OCI-LY3 (cell line): ENCODE measurements at regions not wholly inside any gene's neighbourhood (a gene's known extent, or its start where the extent isn't known, plus 50 kb on each side); places are given as distances from the start of the nearest gene placed in this dataset.

Source experiments
- H2AFZ ChIP-seq: fragments of 200-600, 300-600 bp; shearing (Covaris generic); 2 replicates; pipeline ENCODE4 v1.6.0; 2014; ENCODE audit warnings: antibody characterized with exemption, low read depth, low read length
- H3K27ac ChIP-seq: fragments of 200-600, 300-600 bp; sonication (generic); 2 replicates; pipeline ENCODE4 v1.5.1; 2014; ENCODE audit warnings: mild to moderate bottlenecking, low read length, moderate library complexity, mixed read lengths
- H3K27me3 ChIP-seq: fragments of 200-600, 300-600 bp; sonication (generic); 2 replicates; pipeline ENCODE4 v1.6.1; 2014; ENCODE audit warnings: low read depth, low read length, mixed read lengths
- H3K36me3 ChIP-seq: fragments of 200-600, 300-600 bp; sonication (generic); replicated peaks from 2 replicates; pipeline ENCODE3; 2014; ENCODE audit warnings: low read depth, low read length, mixed read lengths
- H3K4me1 ChIP-seq: fragments of 300-600, 200-600 bp; sonication (generic); 2 replicates; pipeline ENCODE4 v1.6.1; 2014; ENCODE audit warnings: low read length, mixed read lengths
- H3K4me2 ChIP-seq: fragments of 200-600, 300-600 bp; sonication (generic); 2 replicates; pipeline ENCODE4 v1.6.1; 2014; ENCODE audit warnings: low read length, mixed read lengths
- H3K4me3 ChIP-seq: fragments of 300-600, 200-600 bp; sonication (generic); 2 replicates; pipeline ENCODE4 v1.5.1; 2014; ENCODE audit warnings: antibody characterized with exemption, mild to moderate bottlenecking, low read length, moderate library complexity
- H3K79me2 ChIP-seq: fragments of 300-600, 200-600 bp; shearing (Covaris generic); 2 replicates; pipeline ENCODE4 v1.6.1; 2014; ENCODE audit warnings: mild to moderate bottlenecking, low read length, mixed read lengths
- H3K9ac ChIP-seq: fragments of 300-600, 200-600 bp; shearing (Covaris generic); 2 replicates; pipeline ENCODE4 v1.6.0; 2014; ENCODE audit warnings: mild to moderate bottlenecking, low read length, moderate library complexity
- H3K9me3 ChIP-seq: fragments of 200-600, 300-600 bp; shearing (Covaris generic); 2 replicates; pipeline ENCODE4 v1.6.1; 2014; ENCODE audit warnings: low read length, mixed read lengths; ENCODE audit not compliant: insufficient read depth
- H4K20me1 ChIP-seq: fragments of 200-600, 300-600 bp; sonication (generic); 2 replicates; pipeline ENCODE4 v1.6.1; 2016; ENCODE audit warnings: low read length, mixed read lengths; ENCODE audit not compliant: insufficient read depth
- EZH2phosphoT487 ChIP-seq: fragments of 200-600 bp; shearing (Covaris generic); IDR thresholded peaks from 2 replicates; pipeline ENCODE4 v1.6.1; 2018; ENCODE audit warnings: antibody characterized with exemption, mixed run types, low read depth
- TF ChIP-seq, protein P1 (sequence below): fragments of 200-600, 300-600 bp; sonication (generic); IDR thresholded peaks from 2 replicates; pipeline ENCODE4 v1.5.1; 2014; ENCODE audit warnings: antibody characterized with exemption, low read length, low read depth

DNA sequence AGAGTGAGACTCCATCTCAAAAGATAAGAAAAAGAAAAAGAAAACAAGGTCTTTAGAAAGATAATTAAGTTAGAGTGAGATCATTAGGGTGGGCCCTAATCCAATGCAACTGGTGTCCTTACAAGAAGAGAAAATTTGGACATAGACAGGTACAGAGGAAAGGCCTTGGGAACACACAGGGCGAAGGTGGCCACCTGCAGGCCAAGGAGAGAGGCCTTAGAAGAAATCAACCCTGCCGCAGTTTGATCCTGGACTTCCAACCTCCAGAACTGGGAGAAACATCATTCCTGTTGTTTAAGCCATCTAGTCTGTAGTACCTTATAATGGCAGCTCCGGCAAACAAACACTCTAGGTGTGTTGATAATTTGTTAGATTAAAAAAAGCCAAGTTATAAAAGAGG, 491.9 kb downstream of the MED13L start:
- Histone ChIP-seq H3K27me3 (peaks cover 22% of the 10 kb centered on the region), H3K27ac (no peak overlapping the region), H3K36me3 (no peaks in the 10 kb centered on the region), H3K4me1 (no peaks in the 10 kb centered on the region), H3K79me2 (no peaks in the 10 kb centered on the region), H2AFZ (no peak overlapping the region), H4K20me1 (no peaks in the 10 kb centered on the region), H3K9ac (no peak overlapping the region), H3K4me2 (no peak overlapping the region), H3K4me3 (no peak overlapping the region), H3K9me3 (no peaks in the 10 kb centered on the region)
- TF ChIP-seq, protein P1, sequence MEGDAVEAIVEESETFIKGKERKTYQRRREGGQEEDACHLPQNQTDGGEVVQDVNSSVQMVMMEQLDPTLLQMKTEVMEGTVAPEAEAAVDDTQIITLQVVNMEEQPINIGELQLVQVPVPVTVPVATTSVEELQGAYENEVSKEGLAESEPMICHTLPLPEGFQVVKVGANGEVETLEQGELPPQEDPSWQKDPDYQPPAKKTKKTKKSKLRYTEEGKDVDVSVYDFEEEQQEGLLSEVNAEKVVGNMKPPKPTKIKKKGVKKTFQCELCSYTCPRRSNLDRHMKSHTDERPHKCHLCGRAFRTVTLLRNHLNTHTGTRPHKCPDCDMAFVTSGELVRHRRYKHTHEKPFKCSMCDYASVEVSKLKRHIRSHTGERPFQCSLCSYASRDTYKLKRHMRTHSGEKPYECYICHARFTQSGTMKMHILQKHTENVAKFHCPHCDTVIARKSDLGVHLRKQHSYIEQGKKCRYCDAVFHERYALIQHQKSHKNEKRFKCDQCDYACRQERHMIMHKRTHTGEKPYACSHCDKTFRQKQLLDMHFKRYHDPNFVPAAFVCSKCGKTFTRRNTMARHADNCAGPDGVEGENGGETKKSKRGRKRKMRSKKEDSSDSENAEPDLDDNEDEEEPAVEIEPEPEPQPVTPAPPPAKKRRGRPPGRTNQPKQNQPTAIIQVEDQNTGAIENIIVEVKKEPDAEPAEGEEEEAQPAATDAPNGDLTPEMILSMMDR, result no peak
- no peak for TF ChIP-seq EZH2phosphoT487

DNA sequence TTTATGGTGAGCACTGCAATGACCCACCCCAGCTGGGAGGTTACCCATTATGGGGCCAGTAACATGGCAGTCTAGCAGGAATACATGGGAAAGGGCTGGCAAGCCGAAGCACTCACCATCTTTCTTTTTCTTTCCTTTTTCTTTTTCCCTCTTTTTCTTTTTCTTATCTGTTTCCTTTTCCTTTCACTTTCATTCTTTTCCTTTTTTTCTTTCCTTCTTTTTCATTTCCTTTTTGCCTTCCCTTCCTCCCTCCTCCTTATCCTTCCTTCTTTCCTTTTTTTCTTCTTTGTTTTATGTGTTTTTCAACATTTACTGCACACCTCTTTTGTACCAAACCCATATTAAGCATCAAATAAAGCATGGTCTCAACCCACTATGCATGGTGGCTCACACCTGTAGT, 501.1 kb downstream of the MED13L start:
- H2AFZ ChIP-seq, result no peak overlapping the region
- H3K27ac ChIP-seq, result no peak overlapping the region
- H3K27me3 ChIP-seq, result peaks cover 29% of the 10 kb centered on the region
- TF ChIP-seq EZH2phosphoT487, result no peak
- TF ChIP-seq, protein P1, result no peak
- H3K4me1 ChIP-seq, result no peaks in the 10 kb centered on the region
- no peak overlapping the region for H3K4me3 ChIP-seq
- no peak overlapping the region for H3K4me2 ChIP-seq
- no peaks in the 10 kb centered on the region for H3K79me2 ChIP-seq
- no peak overlapping the region for H3K9ac ChIP-seq
- no peaks in the 10 kb centered on the region for H3K9me3 ChIP-seq
- H4K20me1 ChIP-seq, result no peaks in the 10 kb centered on the region
- H3K36me3 ChIP-seq, result no peaks in the 10 kb centered on the region

DNA sequence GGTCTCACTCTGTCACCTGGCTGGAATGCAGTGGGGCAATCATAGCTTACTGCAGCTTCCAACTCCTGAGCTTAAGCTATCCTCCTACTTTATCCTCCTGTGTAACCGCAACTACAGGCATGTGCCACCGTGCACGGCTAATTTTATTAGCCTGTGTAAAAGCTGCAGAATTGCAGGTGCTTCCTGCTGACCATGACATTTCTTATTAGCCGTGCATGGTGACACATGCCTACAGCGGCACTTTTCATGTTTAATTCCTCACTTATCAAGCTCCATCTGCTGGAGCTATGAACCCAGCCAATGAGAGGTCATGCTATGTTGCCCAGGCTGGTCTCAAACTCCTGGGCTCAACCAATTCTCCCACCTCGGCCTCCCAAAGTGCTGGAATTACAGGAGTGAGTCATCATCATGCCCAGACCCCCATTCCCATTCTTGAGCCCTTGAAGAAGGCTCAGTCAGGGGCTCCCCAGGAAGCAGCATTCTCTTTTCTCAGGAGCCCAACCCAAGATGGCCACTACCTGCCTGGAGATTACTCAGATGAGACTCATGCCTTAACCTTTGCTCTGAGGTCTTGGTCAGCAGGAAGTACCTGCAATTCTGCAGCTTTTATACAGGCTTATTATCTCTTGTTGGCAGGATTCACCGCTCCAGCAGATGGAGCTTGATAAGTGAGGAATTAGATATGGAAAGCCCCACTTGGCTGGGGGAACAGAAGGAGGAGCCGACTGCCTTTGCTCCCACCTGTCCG, 503.2 kb downstream of the MED13L start:
- no peaks in the 10 kb centered on the region for H3K79me2 ChIP-seq
- no peak overlapping the region for H2AFZ ChIP-seq
- H3K27ac ChIP-seq, result no peak overlapping the region
- H3K4me1 ChIP-seq, result no peaks in the 10 kb centered on the region
- H3K27me3 ChIP-seq, result peaks cover 26% of the 10 kb centered on the region; the same call in 1 of the 2 replicates
- H3K4me2 ChIP-seq, result no peak overlapping the region
- no peaks in the 10 kb centered on the region for H4K20me1 ChIP-seq
- no peak overlapping the region for H3K4me3 ChIP-seq
- no peaks in the 10 kb centered on the region for H3K9me3 ChIP-seq
- no peak overlapping the region for H3K9ac ChIP-seq
- TF ChIP-seq EZH2phosphoT487, result no peak
- TF ChIP-seq, protein P1, result no peak
- H3K36me3 ChIP-seq, result no peaks in the 10 kb centered on the region

DNA sequence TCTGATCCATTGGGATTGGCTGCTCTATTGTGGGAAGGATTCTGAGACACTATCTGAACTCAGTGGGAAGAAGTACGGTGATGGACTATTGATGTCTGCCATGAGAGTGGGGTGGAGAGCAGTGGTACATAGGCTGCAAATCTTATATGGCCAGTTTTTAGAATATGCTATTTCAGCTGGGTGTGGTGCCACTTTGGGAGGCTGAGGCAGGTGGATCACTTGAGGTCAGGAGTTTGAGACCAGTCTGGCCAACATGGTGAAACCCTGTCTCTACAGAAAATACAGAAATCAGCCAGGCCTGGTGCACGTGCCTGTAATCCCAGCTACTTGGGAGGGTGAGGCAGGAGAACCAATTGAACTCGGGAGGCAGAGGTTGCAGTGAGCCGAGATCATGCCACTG, 505.9 kb downstream of the MED13L start:
- Histone ChIP-seq H3K36me3 (no peaks in the 10 kb centered on the region), H3K79me2 (no peaks in the 10 kb centered on the region), H3K4me3 (no peak overlapping the region), H3K27me3 (peaks cover 27% of the 10 kb centered on the region; the same call in 1 of the 2 replicates), H2AFZ (no peak overlapping the region), H4K20me1 (no peaks in the 10 kb centered on the region), H3K4me2 (no peak overlapping the region), H3K9ac (no peak overlapping the region), H3K27ac (no peak overlapping the region), H3K9me3 (no peaks in the 10 kb centered on the region), H3K4me1 (no peaks in the 10 kb centered on the region)
- no peak for TF ChIP-seq EZH2phosphoT487
- TF ChIP-seq, protein P1, result no peak
